K562 (cell line): ENCODE measurements at regions not wholly inside any gene's neighbourhood (a gene's known extent, or its start where the extent isn't known, plus 50 kb on each side); places are given as distances from the start of the nearest gene placed in this dataset.

Source experiments
- CTCF ChIP-seq, 3 experiments: IDR thresholded peaks in 2 of 3; conservative IDR thresholded peaks in 1 of 3; 2 replicates each; pipeline ENCODE4 v1.5.1; 2011 to 2012; ENCODE audit warnings: low read length in 3 of 3, mild to moderate bottlenecking in 3 of 3, control low read depth in 2 of 3, improper control_type of control experiment in 1 of 3, inconsistent platforms in 1 of 3, low read depth in 1 of 3, mixed read lengths in 1 of 3, moderate library complexity in 1 of 3; ENCODE audit not compliant: insufficient read depth in 2 of 3
- GABPA ChIP-seq: fragments of 200-800 bp; sonication (Bioruptor generic); conservative IDR thresholded peaks from 2 replicates; pipeline ENCODE4 v1.6.1; 2016; ENCODE audit warnings: low read depth, missing genetic modification characterization, missing compliant biosample characterization
- NONO ChIP-seq, 2 experiments: fragments of 200-400 bp in 1 of 2; fragments of 450-650 bp in 1 of 2; formaldehyde crosslinking in 1 of 2; IDR thresholded peaks; 2 replicates each; pipeline ENCODE4 v1.6.1; 2017; ENCODE audit warnings: low read depth in 2 of 2, mild to moderate bottlenecking in 2 of 2, moderate library complexity in 2 of 2, low read length in 1 of 2
- SNRNP70 ChIP-seq: fragments of 200-400 bp; formaldehyde crosslinking; optimal IDR thresholded peaks from 2 replicates; pipeline ENCODE3; 2017; ENCODE audit warnings: low read depth, low read length
- STAT5B ChIP-seq: fragments of 250-450 bp; sonication (Bioruptor Pico); IDR thresholded peaks from 2 replicates; pipeline ENCODE4 v1.8.0; 2021; ENCODE audit warnings: mild to moderate bottlenecking, inconsistent platforms
- YY1 ChIP-seq, 3 experiments: IDR thresholded peaks; 2 replicates each; pipeline ENCODE4 v1.6.1; 2011; ENCODE audit warnings: low read length in 2 of 3, mild to moderate bottlenecking in 2 of 3, moderate library complexity in 2 of 3, borderline replicate concordance in 1 of 3, control low read depth in 1 of 3, low read depth in 1 of 3; ENCODE audit not compliant: insufficient read depth in 3 of 3, insufficient replicate concordance in 2 of 3, control insufficient read depth in 1 of 3, insufficient read length in 1 of 3; ENCODE audit errors: extremely low read depth in 1 of 3
- ZNF766 ChIP-seq: fragments of 200-800 bp; sonication (Bioruptor generic); conservative IDR thresholded peaks from 2 replicates; pipeline ENCODE4 v1.6.1; 2016; ENCODE audit warnings: missing genetic modification characterization, missing compliant biosample characterization

- TF ChIP-seq CTCF (IDR thresholded peaks at IDR 0.05 in 2 of 3, conservative IDR thresholded peaks at IDR 0.05 in 1 of 3; ENCODE audit: insufficient read depth in 2 of 3, low read depth in 1 of 3, low read length in 3 of 3) (no peak), YY1 (IDR thresholded peaks at IDR 0.05; ENCODE audit: borderline replicate concordance in 1 of 3, control insufficient read depth in 1 of 3, extremely low read depth in 1 of 3, insufficient read depth in 3 of 3, insufficient read length in 1 of 3, insufficient replicate concordance in 2 of 3, low read depth in 1 of 3, low read length in 2 of 3) (no peak), STAT5B (CRISPR knock-in tag) (no peak), SNRNP70 (no peak), GABPA (tag) (no peak), ZNF766 (CRISPR knock-in tag) (no peak), NONO (IDR thresholded peaks at IDR 0.05; ENCODE audit: low read depth in 2 of 2, low read length in 1 of 2) (no peak)
Observed at GRCh38 chr17:36858119-36859002, 78.9 kb upstream of the LHX1 start.
